ENCODE measurements at regions not wholly inside any gene's neighbourhood (a gene's known extent, or its start where the extent isn't known, plus 50 kb on each side); places are given as distances from the start of the nearest gene placed in this dataset.

DNA sequence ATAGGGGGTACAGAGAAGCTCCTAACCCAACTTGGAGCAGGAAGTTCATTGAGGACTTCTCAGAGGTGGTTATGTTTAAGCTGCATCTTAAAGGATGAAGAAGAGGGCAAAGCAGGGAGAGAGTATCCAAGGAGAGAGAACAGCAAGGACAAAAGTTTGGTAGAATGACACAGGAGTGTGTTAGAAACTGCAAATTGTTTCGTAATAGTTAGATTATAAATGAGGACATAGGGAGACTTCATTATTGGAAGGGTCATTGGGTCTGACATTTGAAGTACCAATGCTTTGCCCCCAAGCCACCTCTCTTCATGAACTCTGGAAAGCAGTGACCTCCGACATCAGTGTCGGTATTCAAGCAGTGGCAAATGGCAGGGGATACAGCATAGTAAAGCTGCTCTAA is 209.6 kb upstream of the JUN start:
- Histone ChIP-seq H3K4me3 (no peak overlapping the region), H3K9me3 (no peaks in the 10 kb centered on the region), H3K27me3 (no peaks in the 10 kb centered on the region), H3K27ac (no peak overlapping the region), H3K4me1 (peaks cover 0 to 6% (median 0%) of the 10 kb centered on the region in 4 donors), H3K36me3 (no peaks in the 10 kb centered on the region)
- WGBS, 2 donors, result 77 to 84% methylated on average over 3 of the region's 3 CpGs
- DNase-seq (ENCODE audit: low spot score in 2 of 2), result no peak
- TF ChIP-seq, protein P1, sequence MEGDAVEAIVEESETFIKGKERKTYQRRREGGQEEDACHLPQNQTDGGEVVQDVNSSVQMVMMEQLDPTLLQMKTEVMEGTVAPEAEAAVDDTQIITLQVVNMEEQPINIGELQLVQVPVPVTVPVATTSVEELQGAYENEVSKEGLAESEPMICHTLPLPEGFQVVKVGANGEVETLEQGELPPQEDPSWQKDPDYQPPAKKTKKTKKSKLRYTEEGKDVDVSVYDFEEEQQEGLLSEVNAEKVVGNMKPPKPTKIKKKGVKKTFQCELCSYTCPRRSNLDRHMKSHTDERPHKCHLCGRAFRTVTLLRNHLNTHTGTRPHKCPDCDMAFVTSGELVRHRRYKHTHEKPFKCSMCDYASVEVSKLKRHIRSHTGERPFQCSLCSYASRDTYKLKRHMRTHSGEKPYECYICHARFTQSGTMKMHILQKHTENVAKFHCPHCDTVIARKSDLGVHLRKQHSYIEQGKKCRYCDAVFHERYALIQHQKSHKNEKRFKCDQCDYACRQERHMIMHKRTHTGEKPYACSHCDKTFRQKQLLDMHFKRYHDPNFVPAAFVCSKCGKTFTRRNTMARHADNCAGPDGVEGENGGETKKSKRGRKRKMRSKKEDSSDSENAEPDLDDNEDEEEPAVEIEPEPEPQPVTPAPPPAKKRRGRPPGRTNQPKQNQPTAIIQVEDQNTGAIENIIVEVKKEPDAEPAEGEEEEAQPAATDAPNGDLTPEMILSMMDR (IDR thresholded peaks at IDR 0.05), result no peak
- no peak for TF ChIP-seq POLR2A (IDR thresholded peaks at IDR 0.05)
- no peak for TF ChIP-seq EP300 (IDR thresholded peaks at IDR 0.05)

DNA sequence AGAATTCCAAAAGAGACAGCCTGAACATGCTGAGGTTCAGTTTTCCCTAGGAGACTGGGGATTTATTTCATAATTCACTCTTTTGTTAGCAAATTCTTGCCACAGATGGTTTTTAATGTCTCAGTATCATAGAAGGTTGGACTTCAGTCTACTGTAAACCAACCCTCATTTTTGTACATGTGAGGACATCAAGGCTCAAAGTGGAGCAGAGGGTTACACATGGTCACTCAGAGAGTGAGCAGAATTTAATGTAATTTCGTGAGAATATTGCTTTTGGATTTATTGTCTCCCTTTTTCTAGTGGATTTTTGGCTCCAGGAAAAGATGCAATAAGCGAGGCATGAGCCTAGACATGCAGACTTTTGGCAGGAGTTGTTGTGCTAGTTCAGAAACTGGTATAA is 210.8 kb upstream of the JUN start:
- Histone ChIP-seq H3K9me3 (no peaks in the 10 kb centered on the region), H3K4me3 (no peak overlapping the region), H3K4me1 (peaks cover 0 to 6% (median 0%) of the 10 kb centered on the region in 4 donors), H3K27me3 (no peaks in the 10 kb centered on the region), H3K36me3 (no peaks in the 10 kb centered on the region), H3K27ac (no peak overlapping the region)
- 62 to 68% methylated on average over 2 of the region's 2 CpGs for WGBS, 2 donors
- TF ChIP-seq POLR2A (IDR thresholded peaks at IDR 0.05), result no peak
- no peak for TF ChIP-seq EP300 (IDR thresholded peaks at IDR 0.05)
- TF ChIP-seq, protein P1 (IDR thresholded peaks at IDR 0.05), result no peak
- no peak for DNase-seq (ENCODE audit: low spot score in 2 of 2)

DNA sequence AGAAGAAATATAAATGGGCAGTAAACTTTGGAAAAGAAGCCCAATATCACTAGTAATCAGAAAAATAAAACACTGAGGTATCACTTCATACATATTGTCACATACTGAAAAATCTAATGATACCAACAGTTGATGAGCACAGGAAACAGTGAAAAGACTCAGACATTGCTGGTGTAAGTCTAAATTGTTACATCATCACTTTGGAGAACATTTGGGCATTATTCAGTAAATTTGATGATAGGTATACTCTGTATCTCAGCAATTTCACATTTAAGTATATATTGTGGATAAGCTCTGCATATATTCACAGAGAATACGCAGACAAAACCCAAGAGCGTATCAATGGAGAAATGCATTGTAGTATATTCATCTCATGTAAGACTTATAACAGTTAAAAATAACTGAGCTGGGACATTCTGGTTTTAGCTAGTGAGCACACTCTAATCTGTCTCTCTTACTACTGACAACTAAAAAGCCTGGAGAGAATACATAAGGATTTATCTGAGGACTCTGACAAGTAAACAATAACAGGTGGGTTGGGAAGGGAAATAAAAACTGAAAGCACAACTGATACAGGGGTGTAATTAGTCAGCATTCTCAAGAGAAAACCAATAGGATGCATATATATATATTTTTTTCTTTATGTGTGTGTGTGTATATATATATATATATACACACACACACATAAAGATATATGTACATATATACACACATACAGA is 212.7 kb upstream of the JUN start:
- WGBS, 2 donors, result 96% methylated on average over 2 of the region's 2 CpGs
- H3K9me3 ChIP-seq, result no peaks in the 10 kb centered on the region
- no peak overlapping the region for H3K4me3 ChIP-seq
- DNase-seq (ENCODE audit: low spot score in 2 of 2), result no peak
- H3K4me1 ChIP-seq, result peaks cover 0 to 6% (median 0%) of the 10 kb centered on the region in 4 donors
- no peak overlapping the region for H3K27ac ChIP-seq
- no peaks in the 10 kb centered on the region for H3K27me3 ChIP-seq
- TF ChIP-seq EP300 (IDR thresholded peaks at IDR 0.05) (no peak), POLR2A (IDR thresholded peaks at IDR 0.05) (no peak)
- TF ChIP-seq, protein P1 (IDR thresholded peaks at IDR 0.05), result no peak
- no peaks in the 10 kb centered on the region for H3K36me3 ChIP-seq

DNA sequence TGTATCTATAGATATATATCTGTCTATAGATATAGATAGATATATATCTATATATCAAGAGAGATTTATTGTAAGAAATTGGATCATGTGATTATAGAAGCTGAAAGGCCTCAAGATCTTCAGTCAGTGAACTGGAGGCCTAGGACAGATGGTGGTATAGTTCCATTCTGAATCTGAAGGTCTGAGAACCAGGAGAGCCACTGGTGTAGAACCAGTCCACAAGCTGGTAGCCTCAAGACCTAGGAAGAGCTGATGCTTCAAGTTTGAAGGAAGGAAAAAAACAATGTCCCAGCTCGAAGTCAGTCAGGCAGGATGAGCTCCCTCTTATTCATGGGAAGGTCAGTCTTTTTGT is 213.2 kb upstream of the JUN start:
- peaks cover 0 to 6% (median 0%) of the 10 kb centered on the region in 4 donors for H3K4me1 ChIP-seq
- no peak overlapping the region for H3K27ac ChIP-seq
- no peaks in the 10 kb centered on the region for H3K36me3 ChIP-seq
- TF ChIP-seq, protein P1 (IDR thresholded peaks at IDR 0.05), result no peak
- no peak overlapping the region for H3K4me3 ChIP-seq
- WGBS, 2 donors, result 79 to 90% methylated on average over 1 of the region's 1 CpG
- no peaks in the 10 kb centered on the region for H3K27me3 ChIP-seq
- DNase-seq (ENCODE audit: low spot score in 2 of 2), result no peak
- no peaks in the 10 kb centered on the region for H3K9me3 ChIP-seq

DNA sequence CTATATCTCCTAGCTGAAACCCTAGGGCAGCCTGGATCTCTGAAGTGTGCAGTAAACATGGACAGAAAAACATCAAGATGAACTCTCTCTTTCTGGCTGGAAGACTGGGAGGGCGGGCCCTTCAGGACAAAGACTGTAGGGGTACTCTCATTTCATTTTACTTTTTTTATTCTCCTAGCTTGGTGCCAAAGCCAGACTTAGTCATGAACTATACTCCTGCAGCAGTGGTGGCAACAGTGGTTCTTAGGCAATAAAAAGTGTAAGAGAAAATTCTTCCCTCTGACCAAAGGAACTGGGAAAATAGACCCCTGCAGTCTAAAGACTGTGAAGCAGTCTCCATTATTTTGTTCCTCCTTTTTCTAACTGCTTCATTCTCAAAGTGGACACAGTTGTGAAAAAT is 213.8 kb upstream of the JUN start:
- WGBS, 2 donors, result 91 to 100% methylated on average over 1 of the region's 1 CpG
- peaks cover 0 to 6% (median 0%) of the 10 kb centered on the region in 4 donors for H3K4me1 ChIP-seq
- no peaks in the 10 kb centered on the region for H3K27me3 ChIP-seq
- H3K4me3 ChIP-seq, result no peak overlapping the region
- no peak for DNase-seq (ENCODE audit: low spot score in 2 of 2)
- no peak for TF ChIP-seq POLR2A (IDR thresholded peaks at IDR 0.05)
- TF ChIP-seq, protein P1 (IDR thresholded peaks at IDR 0.05), result no peak
- H3K36me3 ChIP-seq, result no peaks in the 10 kb centered on the region
- no peaks in the 10 kb centered on the region for H3K9me3 ChIP-seq
- H3K27ac ChIP-seq, result no peak overlapping the region

Data from tibial nerve (tissue), 4 donors.